OCI-LY7 (cell line): ENCODE measurements at regions not wholly inside any gene's neighbourhood (a gene's known extent, or its start where the extent isn't known, plus 50 kb on each side); places are given as distances from the start of the nearest gene placed in this dataset.

ENCODE experiments used
- CTCF ChIP-seq: fragments of 200-600 bp; sonication (generic); conservative IDR thresholded peaks from 2 replicates; pipeline ENCODE4 v1.5.1; 2014; ENCODE audit warnings: mild to moderate bottlenecking, antibody characterized with exemption, low read length, moderate library complexity, mixed read lengths
- EZH2phosphoT487 ChIP-seq: fragments of 200-600 bp; sonication (generic); IDR thresholded peaks from 2 replicates; pipeline ENCODE4 v1.6.1; 2018; ENCODE audit warnings: low read depth, borderline replicate concordance, mild to moderate bottlenecking, mixed run types, antibody characterized with exemption, low read length, moderate library complexity, mixed read lengths

GRCh38 chr10:128693493-128694131, 567.4 kb upstream of the MKI67 start:
- no peak for TF ChIP-seq CTCF
- no peak for TF ChIP-seq EZH2phosphoT487
